ENCODE measurements at regions not wholly inside any gene's neighbourhood (a gene's known extent, or its start where the extent isn't known, plus 50 kb on each side); places are given as distances from the start of the nearest gene placed in this dataset.

GRCh38 chr21:14888202-14888601, 176.6 kb downstream of the NRIP1 start:
- TF ChIP-seq CTCF (conservative IDR thresholded peaks at IDR 0.05; ENCODE audit: low read depth, low read length) = no peak
- TF ChIP-seq EZH2 (IDR thresholded peaks at IDR 0.05; ENCODE audit: low read length, unreplicated experiment) = no peak
- TF ChIP-seq EZH2phosphoT487 (IDR thresholded peaks at IDR 0.05; ENCODE audit: borderline replicate concordance, low read length) = no peak
